NCI-H1694 (cell line): ENCODE measurements at regions not wholly inside any gene's neighbourhood (a gene's known extent, or its start where the extent isn't known, plus 50 kb on each side); places are given as distances from the start of the nearest gene placed in this dataset.

ENCODE experiments used
- DNase-seq: peaks from one replicate; lab custom pipeline; 2025; lab: John Stamatoyannopoulos, UW

- no peak for DNase-seq
Observed at GRCh38 chr10:4483811-4484210, 342.2 kb upstream of the AKR1E2 start.

GRCh38 chr10:4482659-4483058 is 343.3 kb upstream of the AKR1E2 start:
- DNase-seq = no peak

- no peak for DNase-seq
Observed at GRCh38 chr10:4481192-4481591, 344.8 kb upstream of the AKR1E2 start.

- DNase-seq = no peak
Observed at GRCh38 chr10:4479342-4479741, 346.7 kb upstream of the AKR1E2 start.

- no peak for DNase-seq
Observed at GRCh38 chr10:4477664-4478063, 348.3 kb upstream of the AKR1E2 start.

GRCh38 chr10:4475827-4476490 is 350.0 kb upstream of the AKR1E2 start:
- DNase-seq = no peak

GRCh38 chr10:4474829-4475228 is 351.2 kb upstream of the AKR1E2 start:
- no peak for DNase-seq

GRCh38 chr10:4473977-4474376 is 352.0 kb upstream of the AKR1E2 start:
- DNase-seq = no peak

- DNase-seq = no peak
Observed at GRCh38 chr10:4472190-4472904, 353.7 kb upstream of the AKR1E2 start.

GRCh38 chr10:4470231-4470835 is 355.7 kb upstream of the AKR1E2 start:
- no peak for DNase-seq

GRCh38 chr10:4467481-4467880 is 358.5 kb upstream of the AKR1E2 start:
- no peak for DNase-seq

- no peak for DNase-seq
Observed at GRCh38 chr10:4460267-4460666, 365.7 kb upstream of the AKR1E2 start.

- DNase-seq = no peak
Observed at GRCh38 chr10:4459531-4459930, 366.5 kb upstream of the AKR1E2 start.

- DNase-seq = no peak
Observed at GRCh38 chr10:4457597-4457996, 368.4 kb upstream of the AKR1E2 start.

GRCh38 chr10:4456776-4457175 is 369.2 kb upstream of the AKR1E2 start:
- no peak for DNase-seq

- no peak for DNase-seq
Observed at GRCh38 chr10:4456279-4456678, 369.7 kb upstream of the AKR1E2 start.

- DNase-seq = no peak
Observed at GRCh38 chr10:4453950-4454349, 372.1 kb upstream of the AKR1E2 start.

GRCh38 chr10:4453276-4453675 is 372.7 kb upstream of the AKR1E2 start:
- no peak for DNase-seq

GRCh38 chr10:4450981-4451908 is 374.8 kb upstream of the AKR1E2 start:
- no peak for DNase-seq

- no peak for DNase-seq
Observed at GRCh38 chr10:4450169-4450568, 375.8 kb upstream of the AKR1E2 start.

- DNase-seq = no peak
Observed at GRCh38 chr10:4448030-4448429, 378.0 kb upstream of the AKR1E2 start.

- DNase-seq = no peak
Observed at GRCh38 chr10:4443419-4443818, 382.6 kb upstream of the AKR1E2 start.
